ENCODE measurements at regions not wholly inside any gene's neighbourhood (a gene's known extent, or its start where the extent isn't known, plus 50 kb on each side); places are given as distances from the start of the nearest gene placed in this dataset.
"Not testable (repeated sequence)": the region's sequence is repeated elsewhere in the genome, so short reads cannot be mapped to it uniquely, and the experiment has no call there.

DNA sequence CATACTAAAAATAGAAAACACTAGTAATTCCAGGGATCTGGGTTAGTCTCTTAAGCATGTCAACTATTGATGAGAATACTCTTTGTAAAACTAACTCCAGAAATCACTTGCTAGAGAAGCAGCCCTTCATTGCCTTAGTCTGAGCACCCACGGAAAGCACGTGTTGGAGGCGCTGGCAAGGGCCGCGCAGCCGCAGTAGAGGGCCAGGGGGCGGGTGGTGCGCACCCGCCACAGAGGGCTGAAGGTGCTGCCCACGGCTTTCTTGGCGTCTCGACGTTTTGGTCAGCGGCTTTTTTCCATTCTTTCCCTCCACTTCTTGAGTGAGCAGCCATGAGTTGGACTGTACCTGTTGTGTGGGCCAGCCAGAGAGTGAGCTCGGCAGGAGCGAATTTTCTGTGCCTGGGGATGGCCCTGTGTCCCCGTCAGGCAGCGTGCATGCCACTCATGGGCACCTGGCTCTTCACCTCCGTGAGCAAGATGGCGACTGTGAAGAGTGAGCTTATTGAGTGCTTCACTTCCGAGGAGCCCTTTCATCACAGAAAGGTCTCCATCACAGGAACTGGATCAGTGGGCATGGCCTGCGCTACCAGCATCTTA, 68.4 kb upstream of the PPM1H start:
- Histone ChIP-seq H3K36me3 (ENCODE audit: control insufficient read depth, insufficient read depth, low read length) (no peaks in the 10 kb centered on the region), H3K4me3 (ENCODE audit: low read depth, low read length) (no peak overlapping the region), H3K27me3 (ENCODE audit: control insufficient read depth, insufficient read depth, low read length) (peaks cover 3% of the 10 kb centered on the region)
- ChIA-PET POLR2A (no interaction called here), CTCF (no interaction called here)
- no peak for DNase-seq (ENCODE audit: low read depth)
- TF ChIP-seq, protein P1, sequence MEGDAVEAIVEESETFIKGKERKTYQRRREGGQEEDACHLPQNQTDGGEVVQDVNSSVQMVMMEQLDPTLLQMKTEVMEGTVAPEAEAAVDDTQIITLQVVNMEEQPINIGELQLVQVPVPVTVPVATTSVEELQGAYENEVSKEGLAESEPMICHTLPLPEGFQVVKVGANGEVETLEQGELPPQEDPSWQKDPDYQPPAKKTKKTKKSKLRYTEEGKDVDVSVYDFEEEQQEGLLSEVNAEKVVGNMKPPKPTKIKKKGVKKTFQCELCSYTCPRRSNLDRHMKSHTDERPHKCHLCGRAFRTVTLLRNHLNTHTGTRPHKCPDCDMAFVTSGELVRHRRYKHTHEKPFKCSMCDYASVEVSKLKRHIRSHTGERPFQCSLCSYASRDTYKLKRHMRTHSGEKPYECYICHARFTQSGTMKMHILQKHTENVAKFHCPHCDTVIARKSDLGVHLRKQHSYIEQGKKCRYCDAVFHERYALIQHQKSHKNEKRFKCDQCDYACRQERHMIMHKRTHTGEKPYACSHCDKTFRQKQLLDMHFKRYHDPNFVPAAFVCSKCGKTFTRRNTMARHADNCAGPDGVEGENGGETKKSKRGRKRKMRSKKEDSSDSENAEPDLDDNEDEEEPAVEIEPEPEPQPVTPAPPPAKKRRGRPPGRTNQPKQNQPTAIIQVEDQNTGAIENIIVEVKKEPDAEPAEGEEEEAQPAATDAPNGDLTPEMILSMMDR (IDR thresholded peaks at IDR 0.05; ENCODE audit: insufficient read depth, low read depth, low read length), result no peak

DNA sequence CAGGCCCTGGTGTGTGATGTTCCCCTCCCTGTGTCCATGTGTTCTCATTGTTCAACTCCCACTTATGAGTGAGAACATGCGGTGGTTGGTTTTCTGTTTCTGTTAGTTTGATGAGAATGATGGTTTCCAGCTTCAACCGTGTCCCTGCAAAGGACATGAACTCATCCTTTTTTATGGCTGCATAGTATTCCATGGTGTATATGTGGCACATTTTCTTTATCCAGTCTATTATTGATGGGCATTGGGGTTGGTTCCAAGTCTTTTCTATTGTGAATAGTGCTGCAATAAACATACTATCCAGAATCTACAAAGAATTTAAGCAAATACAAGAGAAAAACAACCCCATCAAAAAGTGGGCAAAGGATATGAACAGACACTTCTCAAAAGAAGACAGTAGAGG, 67.1 kb upstream of the PPM1H start:
- POLR2A ChIA-PET; H3K4me3 ChIP-seq (ENCODE audit: low read depth, low read length); DNase-seq (ENCODE audit: low read depth); CTCF ChIA-PET; H3K27me3 ChIP-seq (ENCODE audit: control insufficient read depth, insufficient read depth, low read length); H3K36me3 ChIP-seq (ENCODE audit: control insufficient read depth, insufficient read depth, low read length): not testable (repeated sequence)

DNA sequence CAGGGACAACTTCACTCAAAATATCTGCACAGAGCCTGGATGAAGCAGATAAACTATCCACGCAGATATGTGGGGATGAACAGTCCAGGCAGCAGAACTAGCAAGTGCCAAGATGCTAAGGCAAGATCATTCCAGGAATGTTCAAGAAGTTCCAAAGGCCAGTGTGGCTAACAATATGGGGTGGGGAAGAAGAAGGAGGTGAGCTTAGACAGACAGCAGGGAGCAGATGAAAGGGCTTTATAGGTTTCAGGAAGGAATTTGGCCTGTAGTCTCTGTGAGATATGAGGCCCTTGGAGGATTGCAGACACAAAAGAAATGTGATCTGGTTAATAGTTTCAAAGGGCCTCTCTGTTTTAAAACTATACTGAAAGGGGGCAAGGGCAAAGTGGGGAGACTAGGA, 63.5 kb upstream of the PPM1H start:
- H3K4me3 ChIP-seq (ENCODE audit: low read depth, low read length), result no peak overlapping the region
- H3K27me3 ChIP-seq (ENCODE audit: control insufficient read depth, insufficient read depth, low read length), result peaks cover 3% of the 10 kb centered on the region
- CTCF ChIA-PET, result no interaction called here
- POLR2A ChIA-PET, result no interaction called here
- H3K36me3 ChIP-seq (ENCODE audit: control insufficient read depth, insufficient read depth, low read length), result no peaks in the 10 kb centered on the region
- TF ChIP-seq, protein P1 (IDR thresholded peaks at IDR 0.05; ENCODE audit: insufficient read depth, low read depth, low read length), result no peak
- DNase-seq (ENCODE audit: low read depth), result no peak

DNA sequence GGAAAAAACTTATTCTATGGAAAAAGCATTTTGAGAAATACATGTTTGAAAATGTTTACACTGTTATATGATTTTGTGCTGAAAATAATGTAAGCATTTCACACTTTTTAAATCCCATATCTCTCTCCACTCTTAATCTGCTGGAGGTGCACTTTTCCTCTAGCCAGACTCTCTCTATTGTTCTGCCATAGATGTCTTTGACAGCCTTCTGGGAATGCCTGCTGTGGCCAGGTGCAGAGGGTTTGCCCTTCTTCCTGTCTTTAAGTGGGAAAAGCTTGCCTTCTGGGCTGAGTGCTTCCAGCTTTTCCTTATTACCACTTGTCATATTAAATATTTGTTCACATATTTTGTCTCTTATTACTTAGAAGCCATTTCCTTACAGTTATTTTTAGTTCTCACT, 60.1 kb upstream of the PPM1H start:
- Histone ChIP-seq H3K4me3 (ENCODE audit: low read depth, low read length) (no peak overlapping the region), H3K27me3 (ENCODE audit: control insufficient read depth, insufficient read depth, low read length) (peaks cover 3% of the 10 kb centered on the region), H3K36me3 (ENCODE audit: control insufficient read depth, insufficient read depth, low read length) (no peaks in the 10 kb centered on the region)
- POLR2A ChIA-PET, result no interaction called here
- CTCF ChIA-PET, result no interaction called here
- DNase-seq (ENCODE audit: low read depth), result no peak
- TF ChIP-seq, protein P1 (IDR thresholded peaks at IDR 0.05; ENCODE audit: insufficient read depth, low read depth, low read length), result no peak

DNA sequence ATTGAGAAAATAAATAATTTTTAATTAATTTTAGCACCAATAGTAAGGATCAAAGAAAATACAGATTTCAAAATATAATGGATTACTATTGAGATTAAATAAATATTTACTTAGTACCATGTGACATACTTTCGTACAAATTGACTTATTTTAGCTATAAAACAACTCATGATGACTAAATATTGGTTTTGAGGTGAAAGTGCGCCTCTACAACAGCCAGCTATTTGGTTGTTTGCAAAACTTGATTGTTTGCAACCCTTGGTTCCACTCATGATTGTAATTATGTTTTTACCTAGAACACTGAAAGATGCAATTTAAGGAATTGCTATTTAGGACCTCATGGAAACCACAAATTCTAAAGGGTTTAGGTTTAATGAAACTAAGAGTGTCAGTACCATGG, 51.9 kb upstream of the PPM1H start:
- Histone ChIP-seq H3K27me3 (ENCODE audit: control insufficient read depth, insufficient read depth, low read length) (no peaks in the 10 kb centered on the region), H3K36me3 (ENCODE audit: control insufficient read depth, insufficient read depth, low read length) (no peaks in the 10 kb centered on the region), H3K4me3 (ENCODE audit: low read depth, low read length) (no peak overlapping the region)
- TF ChIP-seq, protein P1 (IDR thresholded peaks at IDR 0.05; ENCODE audit: insufficient read depth, low read depth, low read length), result no peak
- ChIA-PET CTCF (no interaction called here), POLR2A (no interaction called here)
- DNase-seq (ENCODE audit: low read depth), result no peak
